ENCODE measurements at regions not wholly inside any gene's neighbourhood (a gene's known extent, or its start where the extent isn't known, plus 50 kb on each side); places are given as distances from the start of the nearest gene placed in this dataset.

GRCh38 chr13:85040215-85040614 lies 759.0 kb downstream of the SLITRK6 start:
- TF ChIP-seq REST (IDR thresholded peaks at IDR 0.05; ENCODE audit: insufficient read depth in 1 of 2, low read depth in 2 of 2, low read length in 2 of 2) = no peak
- no peak for TF ChIP-seq POLR2AphosphoS5 (IDR thresholded peaks at IDR 0.05; ENCODE audit: low read depth, low read length)
- TF ChIP-seq SIN3A (IDR thresholded peaks at IDR 0.05; ENCODE audit: borderline replicate concordance, insufficient read depth, low read length) = no peak
- TF ChIP-seq FOXP2 (optimal IDR thresholded peaks at IDR 0.05; ENCODE audit: borderline replicate concordance, extremely low read depth, extremely low read length, insufficient read depth) = no peak
- TF ChIP-seq TAF1 (IDR thresholded peaks at IDR 0.05; ENCODE audit: borderline replicate concordance, insufficient read depth, low read length) = no peak

GRCh38 chr13:85031771-85032170 lies 767.4 kb downstream of the SLITRK6 start:
- no peak for TF ChIP-seq SIN3A (IDR thresholded peaks at IDR 0.05; ENCODE audit: borderline replicate concordance, insufficient read depth, low read length)
- no peak for TF ChIP-seq FOXP2 (optimal IDR thresholded peaks at IDR 0.05; ENCODE audit: borderline replicate concordance, extremely low read depth, extremely low read length, insufficient read depth)

- TF ChIP-seq SIN3A (IDR thresholded peaks at IDR 0.05; ENCODE audit: borderline replicate concordance, insufficient read depth, low read length) = no peak
- no peak for TF ChIP-seq POLR2AphosphoS5 (IDR thresholded peaks at IDR 0.05; ENCODE audit: low read depth, low read length)
- no peak for TF ChIP-seq FOXP2 (optimal IDR thresholded peaks at IDR 0.05; ENCODE audit: borderline replicate concordance, extremely low read depth, extremely low read length, insufficient read depth)
- no peak for TF ChIP-seq TAF1 (IDR thresholded peaks at IDR 0.05; ENCODE audit: borderline replicate concordance, insufficient read depth, low read length)
- TF ChIP-seq REST (IDR thresholded peaks at IDR 0.05; ENCODE audit: insufficient read depth in 1 of 2, low read depth in 2 of 2, low read length in 2 of 2) = no peak
These were observed 771.2 kb downstream of the SLITRK6 start for GRCh38 chr13:85028035-85028434.

GRCh38 chr13:85019121-85019520 lies 780.1 kb downstream of the SLITRK6 start:
- TF ChIP-seq TAF1 (IDR thresholded peaks at IDR 0.05; ENCODE audit: borderline replicate concordance, insufficient read depth, low read length) (no peak), POLR2AphosphoS5 (IDR thresholded peaks at IDR 0.05; ENCODE audit: low read depth, low read length) (no peak), REST (IDR thresholded peaks at IDR 0.05; ENCODE audit: insufficient read depth in 1 of 2, low read depth in 2 of 2, low read length in 2 of 2) (no peak), SIN3A (IDR thresholded peaks at IDR 0.05; ENCODE audit: borderline replicate concordance, insufficient read depth, low read length) (no peak), FOXP2 (optimal IDR thresholded peaks at IDR 0.05; ENCODE audit: borderline replicate concordance, extremely low read depth, extremely low read length, insufficient read depth) (no peak)

GRCh38 chr13:85013006-85013405 lies 786.2 kb downstream of the SLITRK6 start:
- no peak for TF ChIP-seq REST (IDR thresholded peaks at IDR 0.05; ENCODE audit: insufficient read depth in 1 of 2, low read depth in 2 of 2, low read length in 2 of 2)
- TF ChIP-seq FOXP2 (optimal IDR thresholded peaks at IDR 0.05; ENCODE audit: borderline replicate concordance, extremely low read depth, extremely low read length, insufficient read depth) = no peak
- no peak for TF ChIP-seq SIN3A (IDR thresholded peaks at IDR 0.05; ENCODE audit: borderline replicate concordance, insufficient read depth, low read length)
- no peak for TF ChIP-seq TAF1 (IDR thresholded peaks at IDR 0.05; ENCODE audit: borderline replicate concordance, insufficient read depth, low read length)
- no peak for TF ChIP-seq POLR2AphosphoS5 (IDR thresholded peaks at IDR 0.05; ENCODE audit: low read depth, low read length)
